ENCODE measurements at regions not wholly inside any gene's neighbourhood (a gene's known extent, or its start where the extent isn't known, plus 50 kb on each side); places are given as distances from the start of the nearest gene placed in this dataset.
"Not testable (repeated sequence)": the region's sequence is repeated elsewhere in the genome, so short reads cannot be mapped to it uniquely, and the experiment has no call there.

DNA sequence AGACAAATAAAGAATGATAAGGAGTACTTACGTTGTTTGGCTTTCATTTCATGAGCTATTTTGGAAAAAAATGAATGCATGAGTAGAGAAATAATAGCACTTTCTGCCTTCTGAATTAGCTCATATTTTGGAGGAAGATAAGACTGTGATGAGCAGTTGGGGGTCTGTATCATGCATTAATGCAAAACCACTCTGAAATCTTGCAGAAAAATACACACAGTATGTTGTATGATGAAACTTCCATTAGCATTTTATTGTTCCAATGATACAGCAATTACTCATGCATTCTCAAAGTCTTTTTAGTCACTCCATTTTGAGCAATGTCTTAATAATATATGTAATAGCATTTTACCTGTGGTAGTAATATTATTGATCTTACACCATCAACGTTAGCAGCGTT lies 571.0 kb downstream of the CDH8 start:
- H3K9me3 ChIP-seq (ENCODE audit: control insufficient read depth in 1 of 2, low read length in 2 of 2), result peaks cover 3 to 4% of the 10 kb centered on the region in 2 donors
- no peak overlapping the region for H3K4me3 ChIP-seq (ENCODE audit: low read depth in 1 of 2, low read length in 2 of 2)
- no peaks in the 10 kb centered on the region for H3K4me1 ChIP-seq (ENCODE audit: control insufficient read depth in 1 of 2, insufficient read depth in 2 of 2, low read length in 2 of 2)
- no peaks in the 10 kb centered on the region for H3K36me3 ChIP-seq (ENCODE audit: control insufficient read depth in 1 of 2, insufficient read depth in 2 of 2, low read length in 2 of 2)
- H3K27ac ChIP-seq (ENCODE audit: low read depth, low read length), result no peak overlapping the region
- H3K9ac ChIP-seq (ENCODE audit: low read depth in 1 of 2, low read length in 2 of 2), result no peak overlapping the region
- H3K27me3 ChIP-seq (ENCODE audit: control insufficient read depth in 1 of 2, insufficient read depth in 2 of 2, low read length in 2 of 2), result no peaks in the 10 kb centered on the region

DNA sequence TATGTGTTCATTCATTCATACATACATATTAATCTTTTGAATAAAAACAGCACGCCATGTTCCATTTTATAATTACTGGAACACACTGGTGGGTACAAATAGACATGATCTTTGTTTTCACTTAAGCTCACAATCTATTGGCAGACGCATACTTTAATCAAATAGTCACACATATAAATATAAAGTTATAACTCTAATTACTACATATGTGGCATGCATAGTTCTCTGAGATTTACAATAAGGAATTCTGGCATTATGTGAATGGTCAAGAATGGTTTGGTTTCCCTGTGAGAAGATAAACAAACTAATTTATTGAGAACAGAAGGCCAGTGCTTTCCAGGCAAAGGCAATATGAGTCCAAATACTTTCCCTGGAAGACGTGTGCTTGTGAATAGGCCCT lies 576.2 kb downstream of the CDH8 start:
- H3K27ac ChIP-seq (ENCODE audit: low read depth, low read length), result no peak overlapping the region
- peaks cover 5 to 24% of the 10 kb centered on the region in 2 donors for H3K9me3 ChIP-seq (ENCODE audit: control insufficient read depth in 1 of 2, low read length in 2 of 2)
- no peaks in the 10 kb centered on the region for H3K27me3 ChIP-seq (ENCODE audit: control insufficient read depth in 1 of 2, insufficient read depth in 2 of 2, low read length in 2 of 2)
- H3K4me1 ChIP-seq (ENCODE audit: control insufficient read depth in 1 of 2, insufficient read depth in 2 of 2, low read length in 2 of 2), result no peaks in the 10 kb centered on the region
- H3K4me3 ChIP-seq (ENCODE audit: low read depth in 1 of 2, low read length in 2 of 2), result no peak overlapping the region
- no peaks in the 10 kb centered on the region for H3K36me3 ChIP-seq (ENCODE audit: control insufficient read depth in 1 of 2, insufficient read depth in 2 of 2, low read length in 2 of 2)
- H3K9ac ChIP-seq (ENCODE audit: low read depth in 1 of 2, low read length in 2 of 2), result no peak overlapping the region

DNA sequence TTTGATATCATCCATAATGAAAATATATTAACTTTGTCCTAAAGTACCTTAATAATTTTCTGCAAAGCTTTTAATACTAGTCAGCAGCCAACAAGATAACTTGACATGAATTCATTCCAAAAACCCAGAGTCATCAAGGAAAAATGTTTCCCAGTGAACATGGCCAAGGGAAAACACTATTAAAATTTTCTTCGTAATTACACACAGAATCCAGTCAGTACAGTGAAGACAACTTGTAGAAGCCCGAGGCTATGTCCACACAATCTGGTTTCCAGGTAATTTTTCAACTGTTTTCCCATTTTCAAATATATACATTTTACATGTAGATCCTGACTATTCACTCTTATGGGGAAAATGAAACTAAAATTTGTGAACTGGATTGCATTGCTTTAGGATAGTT lies 600.9 kb downstream of the CDH8 start:
- Histone ChIP-seq H3K27me3 (ENCODE audit: control insufficient read depth in 1 of 2, insufficient read depth in 2 of 2, low read length in 2 of 2) (no peaks in the 10 kb centered on the region), H3K4me3 (ENCODE audit: low read depth in 1 of 2, low read length in 2 of 2) (no peak overlapping the region), H3K36me3 (ENCODE audit: control insufficient read depth in 1 of 2, insufficient read depth in 2 of 2, low read length in 2 of 2) (no peaks in the 10 kb centered on the region), H3K27ac (ENCODE audit: low read depth, low read length) (no peak overlapping the region), H3K9me3 (ENCODE audit: control insufficient read depth in 1 of 2, low read length in 2 of 2) (peaks cover 8 to 9% of the 10 kb centered on the region in 2 donors), H3K9ac (ENCODE audit: low read depth in 1 of 2, low read length in 2 of 2) (no peak overlapping the region), H3K4me1 (ENCODE audit: control insufficient read depth in 1 of 2, insufficient read depth in 2 of 2, low read length in 2 of 2) (no peaks in the 10 kb centered on the region)

DNA sequence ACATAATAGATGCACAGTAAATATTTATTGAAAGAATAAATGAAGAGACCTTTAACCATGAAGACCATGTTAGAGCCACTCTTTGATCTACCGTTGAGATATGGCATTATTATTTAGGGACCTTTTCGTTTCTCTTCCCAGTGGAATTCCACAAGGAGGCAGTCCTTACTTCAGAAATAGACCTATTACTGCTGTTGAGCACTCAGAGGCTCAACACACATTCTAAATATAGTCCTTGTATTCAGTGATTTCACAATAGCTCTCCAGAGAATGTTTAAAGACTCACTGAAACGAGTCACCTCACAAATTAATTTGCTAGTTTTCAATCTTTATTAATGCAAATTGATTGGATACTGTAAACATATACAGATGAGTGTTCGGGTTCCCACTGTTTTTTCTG lies 603.8 kb downstream of the CDH8 start:
- Histone ChIP-seq H3K27me3 (ENCODE audit: control insufficient read depth in 1 of 2, insufficient read depth in 2 of 2, low read length in 2 of 2) (no peaks in the 10 kb centered on the region), H3K9ac (ENCODE audit: low read depth in 1 of 2, low read length in 2 of 2) (no peak overlapping the region), H3K36me3 (ENCODE audit: control insufficient read depth in 1 of 2, insufficient read depth in 2 of 2, low read length in 2 of 2) (no peaks in the 10 kb centered on the region), H3K9me3 (ENCODE audit: control insufficient read depth in 1 of 2, low read length in 2 of 2) (peaks cover 0 to under 1% of the 10 kb centered on the region in 2 donors), H3K4me3 (ENCODE audit: low read depth in 1 of 2, low read length in 2 of 2) (no peak overlapping the region), H3K27ac (ENCODE audit: low read depth, low read length) (no peak overlapping the region), H3K4me1 (ENCODE audit: control insufficient read depth in 1 of 2, insufficient read depth in 2 of 2, low read length in 2 of 2) (no peaks in the 10 kb centered on the region)

DNA sequence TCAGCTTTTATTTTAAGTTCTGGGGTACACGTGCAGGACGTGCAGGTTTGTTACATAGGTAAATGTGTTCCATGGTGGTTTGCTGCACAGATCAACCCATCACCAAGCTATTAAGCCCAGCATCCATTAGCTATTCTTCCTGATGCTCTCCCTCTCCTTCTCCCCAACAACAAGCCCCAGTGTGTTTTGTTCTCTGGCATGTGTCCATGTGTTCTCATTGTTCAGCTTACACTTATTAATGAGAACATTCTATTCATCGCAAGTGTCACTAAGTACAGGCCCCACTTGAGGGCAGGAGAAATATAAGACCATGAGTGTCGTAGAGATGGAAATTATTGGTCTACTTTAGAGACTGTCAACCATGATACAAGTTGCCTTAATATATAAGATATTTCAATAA lies 615.1 kb downstream of the CDH8 start:
- no peak overlapping the region for H3K27ac ChIP-seq (ENCODE audit: low read depth, low read length)
- peaks cover 0 to 5% of the 10 kb centered on the region in 2 donors for H3K9me3 ChIP-seq (ENCODE audit: control insufficient read depth in 1 of 2, low read length in 2 of 2)
- no peaks in the 10 kb centered on the region for H3K36me3 ChIP-seq (ENCODE audit: control insufficient read depth in 1 of 2, insufficient read depth in 2 of 2, low read length in 2 of 2)
- no peak overlapping the region for H3K9ac ChIP-seq (ENCODE audit: low read depth in 1 of 2, low read length in 2 of 2)
- no peak overlapping the region for H3K4me3 ChIP-seq (ENCODE audit: low read depth in 1 of 2, low read length in 2 of 2)
- H3K27me3 ChIP-seq (ENCODE audit: control insufficient read depth in 1 of 2, insufficient read depth in 2 of 2, low read length in 2 of 2), result no peaks in the 10 kb centered on the region
- H3K4me1 ChIP-seq (ENCODE audit: control insufficient read depth in 1 of 2, insufficient read depth in 2 of 2, low read length in 2 of 2), result no peaks in the 10 kb centered on the region

DNA sequence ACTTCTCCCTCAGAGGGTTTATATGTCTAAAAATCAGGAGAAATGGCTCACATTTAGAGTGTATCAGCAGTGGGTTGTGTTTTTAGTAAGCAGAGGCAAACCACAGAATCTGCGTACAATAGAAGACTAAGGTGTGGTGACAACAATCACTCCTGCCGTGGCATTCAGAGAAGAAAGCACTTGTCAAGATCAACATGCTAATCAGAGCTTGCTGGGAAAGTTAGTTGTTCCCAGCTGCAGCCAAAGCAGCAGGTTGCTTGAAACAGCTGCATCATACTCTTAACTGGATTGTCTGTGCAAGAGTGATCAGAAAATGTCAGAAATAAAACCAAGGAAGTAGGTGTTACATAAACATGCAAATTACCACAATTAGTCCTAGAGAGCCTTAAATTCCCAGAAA lies 616.4 kb downstream of the CDH8 start:
- H3K9me3 ChIP-seq (ENCODE audit: control insufficient read depth in 1 of 2, low read length in 2 of 2), result peaks cover 0 to 5% of the 10 kb centered on the region in 2 donors
- H3K36me3 ChIP-seq (ENCODE audit: control insufficient read depth in 1 of 2, insufficient read depth in 2 of 2, low read length in 2 of 2), result no peaks in the 10 kb centered on the region
- H3K4me3 ChIP-seq (ENCODE audit: low read depth in 1 of 2, low read length in 2 of 2), result no peak overlapping the region
- H3K27me3 ChIP-seq (ENCODE audit: control insufficient read depth in 1 of 2, insufficient read depth in 2 of 2, low read length in 2 of 2), result no peaks in the 10 kb centered on the region
- H3K9ac ChIP-seq (ENCODE audit: low read depth in 1 of 2, low read length in 2 of 2), result no peak overlapping the region
- no peaks in the 10 kb centered on the region for H3K4me1 ChIP-seq (ENCODE audit: control insufficient read depth in 1 of 2, insufficient read depth in 2 of 2, low read length in 2 of 2)
- H3K27ac ChIP-seq (ENCODE audit: low read depth, low read length), result no peak overlapping the region

DNA sequence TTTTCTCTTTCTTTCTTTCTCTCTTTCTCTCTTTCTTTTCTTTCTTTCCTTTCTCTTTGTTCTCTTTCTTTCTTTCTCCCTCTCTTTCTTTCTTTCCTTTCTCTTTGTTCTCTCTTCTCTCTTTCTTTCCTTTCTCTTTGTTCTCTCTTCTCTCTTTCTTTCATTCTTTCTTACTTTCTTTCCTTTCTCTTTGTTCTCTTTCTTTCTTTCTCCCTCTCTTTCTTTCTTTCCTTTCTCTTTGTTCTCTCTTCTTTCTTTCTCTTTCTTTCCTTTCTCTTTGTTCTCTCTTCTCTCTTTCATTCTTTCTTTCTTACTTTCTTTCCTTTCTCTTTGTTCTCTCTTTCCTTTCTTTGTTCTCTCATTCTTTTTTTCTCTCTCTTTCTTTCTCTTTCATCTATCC lies 617.4 kb downstream of the CDH8 start:
- H3K27ac ChIP-seq (ENCODE audit: low read depth, low read length); H3K36me3 ChIP-seq (ENCODE audit: control insufficient read depth in 1 of 2, insufficient read depth in 2 of 2, low read length in 2 of 2); H3K27me3 ChIP-seq (ENCODE audit: control insufficient read depth in 1 of 2, insufficient read depth in 2 of 2, low read length in 2 of 2); H3K4me1 ChIP-seq (ENCODE audit: control insufficient read depth in 1 of 2, insufficient read depth in 2 of 2, low read length in 2 of 2); H3K4me3 ChIP-seq (ENCODE audit: low read depth in 1 of 2, low read length in 2 of 2); H3K9me3 ChIP-seq (ENCODE audit: control insufficient read depth in 1 of 2, low read length in 2 of 2); H3K9ac ChIP-seq (ENCODE audit: low read depth in 1 of 2, low read length in 2 of 2): not testable (repeated sequence)

DNA sequence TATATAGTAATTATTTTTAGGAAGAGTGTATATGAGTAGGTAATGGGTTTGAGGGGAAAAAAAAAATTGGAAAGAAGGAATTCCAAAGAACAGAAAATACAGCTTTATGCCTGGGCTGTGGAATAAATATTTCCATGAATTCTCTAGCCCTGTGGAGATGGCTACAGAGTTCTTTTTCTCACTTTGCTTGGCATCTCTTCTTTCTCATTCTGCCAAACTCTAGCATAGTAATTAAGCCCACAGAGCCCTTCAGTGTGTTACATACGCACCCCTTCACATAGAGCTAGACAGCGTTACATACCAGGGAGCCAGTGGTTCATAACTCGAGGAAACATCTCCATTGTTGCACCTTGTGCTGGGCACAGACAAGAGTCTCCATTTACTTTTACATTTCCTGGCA lies 621.1 kb downstream of the CDH8 start:
- H3K36me3 ChIP-seq (ENCODE audit: control insufficient read depth in 1 of 2, insufficient read depth in 2 of 2, low read length in 2 of 2), result no peaks in the 10 kb centered on the region
- H3K27me3 ChIP-seq (ENCODE audit: control insufficient read depth in 1 of 2, insufficient read depth in 2 of 2, low read length in 2 of 2), result no peaks in the 10 kb centered on the region
- H3K9ac ChIP-seq (ENCODE audit: low read depth in 1 of 2, low read length in 2 of 2), result no peak overlapping the region
- H3K9me3 ChIP-seq (ENCODE audit: control insufficient read depth in 1 of 2, low read length in 2 of 2), result peaks cover 0 to 3% of the 10 kb centered on the region in 2 donors
- no peak overlapping the region for H3K4me3 ChIP-seq (ENCODE audit: low read depth in 1 of 2, low read length in 2 of 2)
- H3K4me1 ChIP-seq (ENCODE audit: control insufficient read depth in 1 of 2, insufficient read depth in 2 of 2, low read length in 2 of 2), result no peaks in the 10 kb centered on the region
- H3K27ac ChIP-seq (ENCODE audit: low read depth, low read length), result no peak overlapping the region

DNA sequence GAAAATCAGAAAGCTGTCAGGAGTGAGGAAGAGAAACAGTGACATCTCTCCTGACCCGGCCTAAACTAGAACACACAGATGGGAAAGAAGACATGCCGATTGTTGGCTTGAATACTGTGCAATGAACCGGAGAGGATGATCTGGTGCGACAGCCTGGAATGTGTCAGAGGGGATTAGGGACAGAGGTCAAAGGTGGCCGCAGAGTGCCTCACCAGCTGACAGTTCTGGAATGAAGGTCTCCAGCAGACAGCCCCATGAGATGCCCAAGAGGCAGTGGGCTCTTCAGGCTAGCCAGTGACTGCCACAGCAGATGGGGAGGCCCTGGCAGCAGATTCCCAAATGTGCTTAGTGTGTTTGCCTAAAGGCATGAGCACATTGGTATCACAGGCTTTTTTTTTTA lies 623.2 kb downstream of the CDH8 start:
- Histone ChIP-seq H3K9ac (ENCODE audit: low read depth in 1 of 2, low read length in 2 of 2) (no peak overlapping the region), H3K9me3 (ENCODE audit: control insufficient read depth in 1 of 2, low read length in 2 of 2) (peaks cover 0 to 3% of the 10 kb centered on the region in 2 donors), H3K36me3 (ENCODE audit: control insufficient read depth in 1 of 2, insufficient read depth in 2 of 2, low read length in 2 of 2) (no peaks in the 10 kb centered on the region), H3K4me3 (ENCODE audit: low read depth in 1 of 2, low read length in 2 of 2) (no peak overlapping the region), H3K4me1 (ENCODE audit: control insufficient read depth in 1 of 2, insufficient read depth in 2 of 2, low read length in 2 of 2) (no peaks in the 10 kb centered on the region), H3K27me3 (ENCODE audit: control insufficient read depth in 1 of 2, insufficient read depth in 2 of 2, low read length in 2 of 2) (no peaks in the 10 kb centered on the region), H3K27ac (ENCODE audit: low read depth, low read length) (no peak overlapping the region)

DNA sequence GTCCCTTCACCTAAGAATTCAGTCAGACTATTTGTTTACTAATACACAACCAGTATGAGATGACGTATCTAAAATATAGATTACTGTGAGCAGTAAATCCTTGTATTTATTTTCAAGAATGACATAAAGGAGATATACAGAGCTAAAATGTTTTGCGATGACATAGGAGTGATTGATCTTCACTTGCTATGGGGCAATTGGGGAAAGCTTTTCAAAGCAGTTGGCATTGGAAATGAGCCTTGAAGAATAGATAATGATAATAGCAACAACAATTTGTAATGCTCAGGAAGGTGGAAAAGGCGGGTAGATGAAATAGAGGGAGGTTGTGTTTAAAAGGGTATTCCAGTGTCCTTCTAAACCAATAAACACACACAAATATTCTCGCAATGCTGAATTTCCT lies 623.7 kb downstream of the CDH8 start:
- Histone ChIP-seq H3K4me3 (ENCODE audit: low read depth in 1 of 2, low read length in 2 of 2) (no peak overlapping the region), H3K9me3 (ENCODE audit: control insufficient read depth in 1 of 2, low read length in 2 of 2) (peaks cover 0 to 3% of the 10 kb centered on the region in 2 donors), H3K27me3 (ENCODE audit: control insufficient read depth in 1 of 2, insufficient read depth in 2 of 2, low read length in 2 of 2) (no peaks in the 10 kb centered on the region), H3K36me3 (ENCODE audit: control insufficient read depth in 1 of 2, insufficient read depth in 2 of 2, low read length in 2 of 2) (no peaks in the 10 kb centered on the region), H3K4me1 (ENCODE audit: control insufficient read depth in 1 of 2, insufficient read depth in 2 of 2, low read length in 2 of 2) (no peaks in the 10 kb centered on the region), H3K9ac (ENCODE audit: low read depth in 1 of 2, low read length in 2 of 2) (no peak overlapping the region), H3K27ac (ENCODE audit: low read depth, low read length) (no peak overlapping the region)

DNA sequence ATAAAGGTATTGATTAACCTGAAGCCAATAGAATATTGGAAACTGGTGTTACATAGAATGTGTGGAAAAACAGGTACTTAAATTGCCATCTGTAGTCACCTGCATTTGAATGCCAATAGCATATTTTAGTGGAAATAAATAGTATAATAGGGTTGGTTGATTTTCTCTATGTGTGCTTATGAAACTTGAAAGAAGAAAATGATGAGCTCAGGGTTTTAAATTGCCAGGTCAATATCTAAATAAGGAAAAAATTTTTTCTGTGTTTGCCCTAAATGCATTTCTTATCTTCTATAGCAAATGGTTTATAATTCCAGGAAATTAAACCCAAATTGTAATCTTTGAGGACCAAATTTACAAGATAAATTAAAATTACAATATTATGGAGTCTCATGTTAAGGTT lies 626.6 kb downstream of the CDH8 start:
- no peaks in the 10 kb centered on the region for H3K36me3 ChIP-seq (ENCODE audit: control insufficient read depth in 1 of 2, insufficient read depth in 2 of 2, low read length in 2 of 2)
- H3K4me1 ChIP-seq (ENCODE audit: control insufficient read depth in 1 of 2, insufficient read depth in 2 of 2, low read length in 2 of 2), result no peaks in the 10 kb centered on the region
- H3K27me3 ChIP-seq (ENCODE audit: control insufficient read depth in 1 of 2, insufficient read depth in 2 of 2, low read length in 2 of 2), result no peaks in the 10 kb centered on the region
- H3K9me3 ChIP-seq (ENCODE audit: control insufficient read depth in 1 of 2, low read length in 2 of 2), result peaks cover 5 to 6% of the 10 kb centered on the region in 2 donors
- no peak overlapping the region for H3K9ac ChIP-seq (ENCODE audit: low read depth in 1 of 2, low read length in 2 of 2)
- no peak overlapping the region for H3K27ac ChIP-seq (ENCODE audit: low read depth, low read length)
- no peak overlapping the region for H3K4me3 ChIP-seq (ENCODE audit: low read depth in 1 of 2, low read length in 2 of 2)

Measured in duodenal mucosa (tissue), 2 donors.